T-cell (primary cell): ENCODE measurements at regions not wholly inside any gene's neighbourhood (a gene's known extent, or its start where the extent isn't known, plus 50 kb on each side); places are given as distances from the start of the nearest gene placed in this dataset.

Source experiments
- ATAC-seq, 4 experiments: fragments of 200-7000 bp in 3 of 4; fragments of 150-1000 bp in 1 of 4; cut with Tn5 transposase; replicated peaks in 1 of 4; 1 replicate in 3 of 4; 2 replicates in 1 of 4; pipeline ENCODE4 v1.10.0; 2021; ENCODE audit warnings: moderate library complexity in 3 of 4, mild to moderate bottlenecking in 2 of 4, moderate number of reproducible peaks in 1 of 4
- CTCF ChIA-PET, 2 donors: fragments of 300-600 bp; sonication (Branson Sonifier 250); formaldehyde crosslinking; loops; one replicate each; lab custom pipeline; 2022; ENCODE audit warnings: antibody characterized with exemption in 2 of 2; lab: Charles Lee
- POLR2A ChIA-PET, 2 donors: fragments of 300-600 bp; sonication (Branson Sonifier 250); formaldehyde crosslinking; loops; one replicate each; lab custom pipeline; 2022; ENCODE audit warnings: antibody characterized with exemption in 2 of 2; lab: Charles Lee
- DNase-seq, 35 experiments: peaks; one replicate each; pipeline versions ENCODE4 v3.0.0 to v3.0.0-alpha.2; 2013 to 2023
- H3K27ac ChIP-seq: one replicate; pipeline ENCODE4 v1.5.1; 2013; ENCODE audit warnings: low read length
- H3K27me3 ChIP-seq, 2 experiments: replicated peaks in 1 of 2; 1 replicate in 1 of 2; 2 replicates in 1 of 2; pipeline versions ENCODE4 v1.6.1 to v1.7.0; 2013; ENCODE audit warnings: low read length in 1 of 2, mixed read lengths in 1 of 2; ENCODE audit not compliant: control insufficient read depth in 2 of 2, insufficient read depth in 2 of 2; ENCODE audit errors: extremely low read depth in 1 of 2
- H3K36me3 ChIP-seq, 2 donors: 1 replicate in 1 of 2; 2 replicates in 1 of 2; pipeline versions ENCODE4 v1.6.1 to v1.7.0; 2013; ENCODE audit warnings: low read length in 1 of 2; ENCODE audit not compliant: control insufficient read depth in 2 of 2, insufficient read depth in 1 of 2; ENCODE audit errors: extremely low read depth in 1 of 2
- H3K4me1 ChIP-seq, 2 experiments: 1 replicate in 1 of 2; 2 replicates in 1 of 2; pipeline versions ENCODE4 v1.6.1 to v1.7.0; 2013; ENCODE audit warnings: low read length in 2 of 2, mixed read lengths in 1 of 2; ENCODE audit not compliant: insufficient read depth in 2 of 2, control insufficient read depth in 1 of 2; ENCODE audit errors: extremely low read depth in 1 of 2
- H3K4me3 ChIP-seq, 2 donors: 1 replicate in 1 of 2; 2 replicates in 1 of 2; pipeline versions ENCODE4 v1.5.1 to v1.7.0; 2013; ENCODE audit warnings: mild to moderate bottlenecking in 2 of 2, low read length in 1 of 2, moderate library complexity in 1 of 2; ENCODE audit not compliant: control insufficient read depth in 1 of 2; ENCODE audit errors: extremely low read depth in 1 of 2
- H3K9me3 ChIP-seq: 2 replicates; pipeline ENCODE4 v1.7.0; 2013
- H3K27ac Mint-ChIP-seq, 2 donors: one replicate each; pipeline ENCODE4 v1.8.0; 2020 to 2021; ENCODE audit warnings: mild to moderate bottlenecking in 2 of 2, mixed read lengths in 2 of 2
- H3K27me3 Mint-ChIP-seq, 2 donors: one replicate each; pipeline ENCODE4 v1.8.0; 2021 to 2022; ENCODE audit warnings: mixed read lengths in 2 of 2
- H3K36me3 Mint-ChIP-seq: one replicate; pipeline ENCODE4 v1.8.0; 2021; ENCODE audit warnings: mixed read lengths
- H3K4me1 Mint-ChIP-seq, 3 donors: one replicate each; pipeline ENCODE4 v1.8.0; 2020 to 2022; ENCODE audit warnings: mixed read lengths in 3 of 3, mild to moderate bottlenecking in 1 of 3
- H3K4me3 Mint-ChIP-seq, 3 donors: one replicate each; pipeline ENCODE4 v1.8.0; 2020 to 2022; ENCODE audit warnings: mild to moderate bottlenecking in 3 of 3, mixed read lengths in 3 of 3, moderate library complexity in 3 of 3
- H3K9me3 Mint-ChIP-seq, 3 donors: one replicate each; pipeline ENCODE4 v1.8.0; 2020 to 2022; ENCODE audit warnings: mixed read lengths in 3 of 3
- WGBS: methylation state at CpG from one replicate; pipeline ENCODE4 v1.1.5; 2013; ENCODE audit warnings: missing lambda C conversion rate; ENCODE audit not compliant: insufficient coverage; 5-methylcytosine and 5-hydroxymethylcytosine counted together

DNA sequence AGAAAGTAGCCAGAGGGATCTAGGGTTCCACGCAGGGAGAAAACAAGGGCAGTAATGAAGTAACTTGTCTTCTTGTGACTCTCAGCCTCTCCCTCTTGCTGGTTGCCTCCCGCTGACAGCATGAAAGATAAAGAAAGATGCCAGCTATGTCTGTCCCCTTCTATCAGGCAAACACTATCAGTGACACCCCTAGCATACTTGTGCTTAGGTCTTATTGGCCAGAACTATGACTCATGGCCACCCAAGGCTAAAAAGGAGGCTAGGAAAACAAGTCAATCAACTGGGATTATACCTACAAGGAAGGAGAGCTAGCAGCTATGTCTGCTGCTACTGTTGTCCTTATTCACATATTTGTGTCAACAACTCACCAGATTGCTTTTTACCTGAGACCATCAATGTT, 206.8 kb upstream of the SOX4 start:
- Mint-ChIP-seq H3K9me3 (peaks cover 0 to 4% (median 0%) of the 10 kb centered on the region in 3 donors), H3K36me3 (no peaks in the 10 kb centered on the region), H3K27ac (no peak overlapping the region), H3K4me3 (no peak overlapping the region), H3K4me1 (no peaks in the 10 kb centered on the region), H3K27me3 (no peaks in the 10 kb centered on the region)
- ChIA-PET CTCF (no interaction called here), POLR2A (no interaction called here)
- Histone ChIP-seq H3K27me3 (no peaks in the 10 kb centered on the region), H3K4me3 (no peak overlapping the region), H3K27ac (no peak overlapping the region), H3K9me3 (no peaks in the 10 kb centered on the region), H3K36me3 (no peaks in the 10 kb centered on the region), H3K4me1 (no peaks in the 10 kb centered on the region)
- DNase-seq (no peak), ATAC-seq (no peak)
- WGBS, result 100% methylated on average over 1 of the region's 2 CpGs

DNA sequence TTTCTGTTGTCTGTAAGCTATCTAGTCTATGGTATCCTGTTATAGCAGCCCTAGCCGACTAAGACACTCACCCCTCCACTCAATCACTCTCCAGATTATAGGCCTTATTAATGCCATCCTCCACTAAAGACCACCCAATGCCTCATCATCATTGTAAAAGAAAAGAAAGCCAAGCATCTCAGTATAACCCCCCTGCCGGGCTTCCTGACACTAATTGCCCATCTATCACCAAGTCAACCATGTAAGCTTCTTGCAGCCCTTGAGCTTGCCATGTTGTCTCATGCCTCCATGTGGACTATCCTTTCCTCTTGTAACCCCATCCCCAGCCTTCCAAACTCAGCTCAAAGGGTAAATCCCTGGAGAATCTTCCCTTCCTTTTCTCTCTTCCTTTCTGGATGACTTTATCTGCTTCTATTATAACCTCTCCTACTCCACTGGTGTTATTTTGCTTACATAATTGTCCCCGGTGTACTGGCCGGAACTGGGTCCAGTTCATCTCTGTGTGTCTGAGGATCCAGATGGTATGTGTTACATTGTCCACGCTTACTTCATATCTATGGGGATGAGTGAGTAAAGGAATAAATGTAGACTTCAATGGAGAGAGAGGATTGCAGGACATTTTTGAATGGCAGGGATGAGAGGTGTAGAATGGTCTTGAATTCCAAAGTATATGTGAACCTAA, 202.9 kb upstream of the SOX4 start:
- H3K27ac ChIP-seq, result no peak overlapping the region
- no peak overlapping the region for H3K4me3 Mint-ChIP-seq
- H3K27ac Mint-ChIP-seq, result no peak overlapping the region
- CTCF ChIA-PET, result no interaction called here
- no peak for DNase-seq
- WGBS, result 91% methylated on average over 5 of the region's 5 CpGs
- no peaks in the 10 kb centered on the region for H3K9me3 ChIP-seq
- H3K9me3 Mint-ChIP-seq, result peaks cover 0 to 1% (median 0%) of the 10 kb centered on the region in 3 donors
- no peaks in the 10 kb centered on the region for H3K36me3 Mint-ChIP-seq
- H3K4me3 ChIP-seq, result no peak overlapping the region
- H3K27me3 Mint-ChIP-seq, result no peaks in the 10 kb centered on the region
- H3K27me3 ChIP-seq, result no peaks in the 10 kb centered on the region
- H3K4me1 Mint-ChIP-seq, result no peaks in the 10 kb centered on the region
- ATAC-seq, result no peak
- POLR2A ChIA-PET, result no interaction called here
- no peaks in the 10 kb centered on the region for H3K36me3 ChIP-seq
- no peaks in the 10 kb centered on the region for H3K4me1 ChIP-seq

GRCh38 chr6:21392177-21392576, 201.4 kb upstream of the SOX4 start:
- ATAC-seq (no peak), DNase-seq (no peak)
- H3K27me3 ChIP-seq, result peaks cover 0 to under 1% of the 10 kb centered on the region in 2 experiments
- H3K9me3 ChIP-seq, result no peaks in the 10 kb centered on the region
- Mint-ChIP-seq H3K27me3 (no peaks in the 10 kb centered on the region), H3K4me1 (no peaks in the 10 kb centered on the region), H3K36me3 (no peaks in the 10 kb centered on the region), H3K4me3 (no peak overlapping the region), H3K27ac (no peak overlapping the region), H3K9me3 (no peaks in the 10 kb centered on the region)
- ChIA-PET CTCF (no interaction called here), POLR2A (interaction anchor here in 1 of 2 donors (0.7 kb wide), 1 partner anchor 1153 kb away, joined by 5 read pairs; no protein-coding TSS in a partner anchor)
- no peak overlapping the region for H3K4me3 ChIP-seq
- WGBS, result no CpG with 5 or more reads among the region's 2 CpGs
- no peaks in the 10 kb centered on the region for H3K4me1 ChIP-seq
- H3K27ac ChIP-seq, result no peak overlapping the region
- H3K36me3 ChIP-seq, result no peaks in the 10 kb centered on the region

DNA sequence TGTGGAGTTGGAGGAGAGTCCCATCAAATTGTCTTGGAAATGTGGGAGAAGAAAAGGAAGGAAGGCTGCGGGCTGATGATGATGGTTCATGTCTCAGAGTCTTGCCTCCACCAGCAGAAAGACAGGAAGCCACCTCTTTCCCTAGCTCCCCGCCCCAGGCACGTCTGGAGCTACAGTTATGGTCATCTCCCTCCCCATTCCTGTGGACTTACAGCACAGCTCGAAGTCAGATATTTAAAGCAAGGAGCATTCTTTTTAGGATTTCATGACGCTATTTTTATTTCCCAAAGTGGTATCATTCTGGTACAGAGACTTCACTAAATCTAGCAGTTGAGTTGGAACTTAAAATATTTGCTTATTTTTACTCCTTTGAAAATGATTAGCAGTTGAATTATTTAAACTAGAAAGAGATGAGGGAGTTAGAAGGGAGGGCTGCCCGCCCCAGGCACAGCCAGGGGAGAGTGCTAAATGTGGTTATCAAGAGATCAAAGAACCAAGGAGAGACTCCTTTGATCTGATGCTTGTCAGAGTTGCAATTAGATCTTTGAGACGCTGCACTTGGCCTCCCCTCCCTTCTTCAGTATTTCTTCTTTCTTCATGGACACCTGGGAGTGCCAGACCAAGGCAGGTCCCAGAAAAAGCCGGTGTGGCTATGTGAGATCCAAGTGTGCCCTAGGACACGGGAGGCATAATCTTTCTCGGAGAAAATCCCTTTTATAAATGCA, 199.9 kb upstream of the SOX4 start:
- no peaks in the 10 kb centered on the region for H3K9me3 Mint-ChIP-seq
- H3K27me3 Mint-ChIP-seq, result peaks cover 0 to 2% of the 10 kb centered on the region in 2 donors
- no peaks in the 10 kb centered on the region for H3K9me3 ChIP-seq
- ChIA-PET CTCF (interaction anchor here in 1 of 2 donors (0.5 kb wide), 1 partner anchor 255 kb away, joined by 7 read pairs; no protein-coding TSS in a partner anchor), POLR2A (interaction anchor here in 1 of 2 donors (0.6 kb wide), 1 partner anchor 39 kb away, joined by 3 read pairs; no protein-coding TSS in a partner anchor)
- H3K4me1 ChIP-seq, result no peaks in the 10 kb centered on the region
- H3K4me3 ChIP-seq, result no peak overlapping the region
- ATAC-seq (no peak), DNase-seq (no peak)
- H3K36me3 ChIP-seq, result no peaks in the 10 kb centered on the region
- H3K27ac ChIP-seq, result no peak overlapping the region
- no peaks in the 10 kb centered on the region for H3K4me1 Mint-ChIP-seq
- H3K36me3 Mint-ChIP-seq, result no peaks in the 10 kb centered on the region
- H3K27me3 ChIP-seq, result peaks cover 0 to 5% of the 10 kb centered on the region in 2 experiments
- WGBS, result 0% methylated on average over 1 of the region's 10 CpGs
- H3K4me3 Mint-ChIP-seq, result no peak overlapping the region
- H3K27ac Mint-ChIP-seq, result no peak overlapping the region

DNA sequence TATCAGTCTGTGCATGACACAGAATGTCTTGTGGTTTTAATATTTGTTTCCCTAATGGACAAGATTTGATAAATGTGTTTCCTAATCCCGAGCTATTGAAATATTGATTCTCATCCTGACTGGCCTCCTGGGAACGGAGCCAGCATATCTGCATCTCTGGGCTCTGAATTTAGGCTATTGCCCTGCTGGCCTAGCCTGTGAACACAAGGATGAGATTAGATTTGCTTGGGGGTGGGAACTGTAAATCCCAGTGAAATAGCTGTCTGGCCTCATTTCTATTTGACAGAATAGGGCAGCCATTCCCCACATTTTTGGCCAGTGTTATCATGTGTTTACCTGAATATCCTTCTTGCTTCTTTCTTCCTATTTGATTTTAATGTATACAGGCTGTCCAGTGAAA, 198.4 kb upstream of the SOX4 start:
- Mint-ChIP-seq H3K4me1 (no peaks in the 10 kb centered on the region), H3K4me3 (no peak overlapping the region), H3K27me3 (peaks cover 0 to 3% of the 10 kb centered on the region in 2 donors), H3K27ac (no peak overlapping the region), H3K36me3 (no peaks in the 10 kb centered on the region), H3K9me3 (no peaks in the 10 kb centered on the region)
- H3K36me3 ChIP-seq, result no peaks in the 10 kb centered on the region
- H3K9me3 ChIP-seq, result no peaks in the 10 kb centered on the region
- CTCF ChIA-PET, result no interaction called here
- ATAC-seq, result no peak
- peaks cover 0 to 5% of the 10 kb centered on the region in 2 experiments for H3K27me3 ChIP-seq
- 6% methylated on average over 2 of the region's 2 CpGs for WGBS
- H3K27ac ChIP-seq, result no peak overlapping the region
- POLR2A ChIA-PET, result interaction anchor here in 1 of 2 donors (0.6 kb wide), 1 partner anchor 626 kb away, joined by 3 read pairs; no protein-coding TSS in a partner anchor
- DNase-seq, result no peak
- no peaks in the 10 kb centered on the region for H3K4me1 ChIP-seq
- H3K4me3 ChIP-seq, result no peak overlapping the region

DNA sequence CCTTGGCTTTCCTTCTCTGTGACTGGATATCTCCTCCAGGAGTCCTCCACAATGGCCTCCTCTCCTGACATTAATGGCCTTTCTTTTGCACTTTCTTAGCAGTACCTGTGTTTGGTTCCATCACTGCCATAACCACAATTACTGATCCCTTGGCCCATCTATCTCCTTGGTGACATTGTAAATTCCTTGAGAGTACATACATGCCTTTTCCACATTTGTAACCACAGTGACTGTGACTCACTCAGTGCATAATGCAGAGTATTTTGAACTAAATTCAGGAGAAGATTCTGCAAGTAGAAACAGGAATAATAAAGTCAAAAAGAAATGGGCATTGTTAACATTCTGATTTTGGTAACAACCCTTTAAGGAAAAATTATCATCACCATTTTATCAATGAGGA, 197.2 kb upstream of the SOX4 start:
- Mint-ChIP-seq H3K36me3 (no peaks in the 10 kb centered on the region), H3K9me3 (no peaks in the 10 kb centered on the region), H3K4me3 (no peak overlapping the region), H3K27ac (no peak overlapping the region), H3K4me1 (no peaks in the 10 kb centered on the region), H3K27me3 (peaks cover 0 to 3% of the 10 kb centered on the region in 2 donors)
- Histone ChIP-seq H3K27me3 (peaks cover 0 to 5% of the 10 kb centered on the region in 2 experiments), H3K36me3 (no peaks in the 10 kb centered on the region), H3K27ac (no peak overlapping the region), H3K9me3 (no peaks in the 10 kb centered on the region), H3K4me3 (no peak overlapping the region), H3K4me1 (no peaks in the 10 kb centered on the region)
- CTCF ChIA-PET, result no interaction called here
- POLR2A ChIA-PET, result no interaction called here
- DNase-seq (no peak), ATAC-seq (no peak)
